ENCODE measurements at regions not wholly inside any gene's neighbourhood (a gene's known extent, or its start where the extent isn't known, plus 50 kb on each side); places are given as distances from the start of the nearest gene placed in this dataset.

DNA sequence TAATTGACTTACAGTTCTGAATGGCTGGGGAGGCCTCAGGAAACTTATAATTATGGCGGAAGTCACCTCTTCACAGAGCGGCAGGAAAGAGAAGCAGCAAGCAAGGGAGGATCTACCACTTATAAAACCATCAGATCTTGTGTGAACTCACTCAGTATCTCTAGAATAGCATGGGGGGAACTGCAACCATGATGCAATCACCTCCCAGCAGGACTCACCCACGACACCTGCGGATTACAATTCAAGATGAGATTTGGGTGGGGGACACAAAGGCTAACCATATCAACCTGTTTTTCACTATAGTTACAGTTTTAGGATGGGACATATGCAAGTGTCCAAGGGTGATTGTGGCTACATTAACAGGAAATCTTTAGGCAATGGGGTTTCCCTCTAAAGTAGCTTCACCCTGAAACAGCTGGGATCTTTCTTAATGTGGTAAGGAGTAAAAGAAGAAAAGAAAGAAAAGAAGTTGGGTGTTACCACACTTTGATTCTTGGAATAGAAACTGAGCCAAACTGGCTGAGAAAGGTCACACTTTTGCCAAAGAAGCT lies 453.8 kb downstream of the OTOL1 start:
- Histone ChIP-seq H3K79me2 (ENCODE audit: insufficient read depth, low read length) (no peaks in the 10 kb centered on the region), H3K36me3 (ENCODE audit: insufficient read depth, low read length) (no peaks in the 10 kb centered on the region), H3K9ac (ENCODE audit: low read depth, low read length, poor library complexity, severe bottlenecking) (no peak overlapping the region), H3K4me2 (ENCODE audit: low read depth, low read length, poor library complexity, severe bottlenecking) (no peak overlapping the region), H3K9me2 (replicated peaks; ENCODE audit: low read depth, low read length) (no peaks in the 10 kb centered on the region), H3K9me3 (ENCODE audit: insufficient read depth, low read depth, low read length) (peaks cover 3% of the 10 kb centered on the region; the same call in 1 of the 2 replicates), H3K27me3 (ENCODE audit: insufficient read depth, low read length, poor library complexity, severe bottlenecking) (no peaks in the 10 kb centered on the region), H3K4me3 (ENCODE audit: low read length, poor library complexity, severe bottlenecking) (no peak overlapping the region), H4K20me1 (ENCODE audit: insufficient read depth, low read length, poor library complexity, severe bottlenecking) (no peaks in the 10 kb centered on the region), H3F3A (ENCODE audit: low read depth) (peaks cover 3% of the 10 kb centered on the region; the same call in 1 of the 2 replicates), H2AFZ (ENCODE audit: low read length) (no peak overlapping the region), H3K4me1 (ENCODE audit: insufficient read depth, low read length, poor library complexity, severe bottlenecking) (peaks cover 10% of the 10 kb centered on the region)
- TF ChIP-seq, protein P1, sequence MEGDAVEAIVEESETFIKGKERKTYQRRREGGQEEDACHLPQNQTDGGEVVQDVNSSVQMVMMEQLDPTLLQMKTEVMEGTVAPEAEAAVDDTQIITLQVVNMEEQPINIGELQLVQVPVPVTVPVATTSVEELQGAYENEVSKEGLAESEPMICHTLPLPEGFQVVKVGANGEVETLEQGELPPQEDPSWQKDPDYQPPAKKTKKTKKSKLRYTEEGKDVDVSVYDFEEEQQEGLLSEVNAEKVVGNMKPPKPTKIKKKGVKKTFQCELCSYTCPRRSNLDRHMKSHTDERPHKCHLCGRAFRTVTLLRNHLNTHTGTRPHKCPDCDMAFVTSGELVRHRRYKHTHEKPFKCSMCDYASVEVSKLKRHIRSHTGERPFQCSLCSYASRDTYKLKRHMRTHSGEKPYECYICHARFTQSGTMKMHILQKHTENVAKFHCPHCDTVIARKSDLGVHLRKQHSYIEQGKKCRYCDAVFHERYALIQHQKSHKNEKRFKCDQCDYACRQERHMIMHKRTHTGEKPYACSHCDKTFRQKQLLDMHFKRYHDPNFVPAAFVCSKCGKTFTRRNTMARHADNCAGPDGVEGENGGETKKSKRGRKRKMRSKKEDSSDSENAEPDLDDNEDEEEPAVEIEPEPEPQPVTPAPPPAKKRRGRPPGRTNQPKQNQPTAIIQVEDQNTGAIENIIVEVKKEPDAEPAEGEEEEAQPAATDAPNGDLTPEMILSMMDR (conservative IDR thresholded peaks at IDR 0.05; ENCODE audit: low read length): no peak
- no peak for TF ChIP-seq EZH2phosphoT487 (IDR thresholded peaks at IDR 0.05; ENCODE audit: borderline replicate concordance)

DNA sequence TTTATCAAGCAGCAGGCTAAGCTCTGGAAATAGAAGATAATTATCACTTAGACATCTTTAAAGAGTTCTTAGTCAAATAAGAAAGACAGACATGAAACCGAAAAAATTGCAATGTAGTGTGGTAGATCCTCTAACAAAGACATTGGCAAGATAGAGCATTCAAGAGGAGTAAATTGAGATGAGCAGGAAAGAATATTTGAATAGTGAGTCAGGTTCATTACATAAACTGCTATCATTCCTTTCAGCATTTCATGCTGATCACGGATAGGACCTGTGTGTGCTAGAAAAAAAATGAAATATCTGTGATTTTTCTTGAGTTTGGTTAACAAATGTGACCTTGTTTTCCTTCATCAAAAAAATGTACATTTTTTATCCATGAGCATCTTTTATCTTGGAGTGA lies 460.9 kb downstream of the OTOL1 start:
- H3K4me2 ChIP-seq (ENCODE audit: low read depth, low read length, poor library complexity, severe bottlenecking): no peak overlapping the region
- TF ChIP-seq, protein P1 (conservative IDR thresholded peaks at IDR 0.05; ENCODE audit: low read length): no peak
- TF ChIP-seq EZH2phosphoT487 (IDR thresholded peaks at IDR 0.05; ENCODE audit: borderline replicate concordance): no peak
- H3K4me3 ChIP-seq (ENCODE audit: low read length, poor library complexity, severe bottlenecking): no peak overlapping the region
- no peaks in the 10 kb centered on the region for H3K79me2 ChIP-seq (ENCODE audit: insufficient read depth, low read length)
- no peaks in the 10 kb centered on the region for H3K27me3 ChIP-seq (ENCODE audit: insufficient read depth, low read length, poor library complexity, severe bottlenecking)
- no peaks in the 10 kb centered on the region for H3F3A ChIP-seq (ENCODE audit: low read depth)
- H3K9me2 ChIP-seq (replicated peaks; ENCODE audit: low read depth, low read length): no peaks in the 10 kb centered on the region
- no peaks in the 10 kb centered on the region for H3K9me3 ChIP-seq (ENCODE audit: insufficient read depth, low read depth, low read length)
- no peak overlapping the region for H2AFZ ChIP-seq (ENCODE audit: low read length)
- no peaks in the 10 kb centered on the region for H3K4me1 ChIP-seq (ENCODE audit: insufficient read depth, low read length, poor library complexity, severe bottlenecking)
- H3K36me3 ChIP-seq (ENCODE audit: insufficient read depth, low read length): no peaks in the 10 kb centered on the region
- H3K9ac ChIP-seq (ENCODE audit: low read depth, low read length, poor library complexity, severe bottlenecking): no peak overlapping the region
- H4K20me1 ChIP-seq (ENCODE audit: insufficient read depth, low read length, poor library complexity, severe bottlenecking): no peaks in the 10 kb centered on the region

DNA sequence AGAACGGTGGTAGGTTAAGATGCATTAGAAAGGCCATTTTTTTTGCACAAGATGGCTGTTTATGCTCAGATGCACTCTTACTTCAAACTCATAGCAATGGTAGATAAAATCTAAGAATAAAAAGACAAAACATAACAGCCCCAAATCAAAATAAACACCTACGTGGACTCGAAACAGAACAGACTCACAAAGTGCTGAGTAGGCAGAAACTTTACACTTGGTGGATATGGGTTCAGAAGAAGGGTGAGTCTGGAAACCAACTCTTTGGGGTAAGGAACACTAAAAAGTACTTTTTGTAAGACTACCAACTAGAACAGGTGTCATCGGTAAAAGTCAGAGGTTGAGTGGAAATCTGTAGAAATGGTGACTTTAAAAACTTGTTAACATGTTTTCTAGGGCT lies 468.2 kb downstream of the OTOL1 start:
- H3K4me3 ChIP-seq (ENCODE audit: low read length, poor library complexity, severe bottlenecking): no peak overlapping the region
- no peaks in the 10 kb centered on the region for H4K20me1 ChIP-seq (ENCODE audit: insufficient read depth, low read length, poor library complexity, severe bottlenecking)
- no peaks in the 10 kb centered on the region for H3K9me2 ChIP-seq (replicated peaks; ENCODE audit: low read depth, low read length)
- no peak overlapping the region for H3K4me2 ChIP-seq (ENCODE audit: low read depth, low read length, poor library complexity, severe bottlenecking)
- no peaks in the 10 kb centered on the region for H3K27me3 ChIP-seq (ENCODE audit: insufficient read depth, low read length, poor library complexity, severe bottlenecking)
- no peak overlapping the region for H2AFZ ChIP-seq (ENCODE audit: low read length)
- H3K4me1 ChIP-seq (ENCODE audit: insufficient read depth, low read length, poor library complexity, severe bottlenecking): no peaks in the 10 kb centered on the region
- H3K79me2 ChIP-seq (ENCODE audit: insufficient read depth, low read length): no peaks in the 10 kb centered on the region
- H3K9me3 ChIP-seq (ENCODE audit: insufficient read depth, low read depth, low read length): peaks cover 9% of the 10 kb centered on the region; the same call in 1 of the 2 replicates
- no peak overlapping the region for H3K9ac ChIP-seq (ENCODE audit: low read depth, low read length, poor library complexity, severe bottlenecking)
- no peak for TF ChIP-seq EZH2phosphoT487 (IDR thresholded peaks at IDR 0.05; ENCODE audit: borderline replicate concordance)
- TF ChIP-seq, protein P1 (conservative IDR thresholded peaks at IDR 0.05; ENCODE audit: low read length): no peak
- H3F3A ChIP-seq (ENCODE audit: low read depth): no peaks in the 10 kb centered on the region
- H3K36me3 ChIP-seq (ENCODE audit: insufficient read depth, low read length): no peaks in the 10 kb centered on the region

Data from Loucy (cell line).